Endothelial cell of umbilical vein (primary cell): ENCODE measurements at regions not wholly inside any gene's neighbourhood (a gene's known extent, or its start where the extent isn't known, plus 50 kb on each side); places are given as distances from the start of the nearest gene placed in this dataset.

ENCODE experiments used
- BruUV-seq: library from RNA; stranded (reverse); fragments of 400-500 nt; replicated peaks from 2 replicates; lab custom pipeline; 2021; lab: Mats Ljungman, UMichigan
- CTCF ChIA-PET: fragments of 300-600, 350-600 bp; sonication (Branson Sonifier 250); formaldehyde crosslinking; loops from one replicate; lab custom pipeline; 2021; ENCODE audit warnings: antibody characterized with exemption, inconsistent platforms; lab: Charles Lee
- POLR2A ChIA-PET: fragments of 300-600, 350-600 bp; sonication (Branson Sonifier 250); formaldehyde crosslinking; loops from one replicate; lab custom pipeline; 2021; ENCODE audit warnings: antibody characterized with exemption, inconsistent platforms; lab: Charles Lee
- DNase-seq: peaks from one replicate; pipeline ENCODE4 v3.0.0-alpha.2; 2011; ENCODE audit warnings: low read depth, low spot score
- FAIRE-seq: peaks from 2 replicates; lab custom pipeline; 2011; peaks lifted over from hg19 to GRCh38; lab: Jason Lieb, UNC
- H2AFZ ChIP-seq: 2 replicates; pipeline ENCODE4 v1.6.0; 2012; ENCODE audit warnings: low read depth, low read length, control low read depth, inconsistent platforms
- H3K27ac ChIP-seq: 2 replicates; pipeline ENCODE4 v1.5.1; 2011; ENCODE audit warnings: low read depth, mild to moderate bottlenecking, control low read depth, low read length, moderate library complexity; ENCODE audit not compliant: insufficient read depth
- H3K27me3 ChIP-seq, 2 experiments: 2 replicates each; pipeline versions ENCODE4 v1.6.0 to v1.6.1; 2011; ENCODE audit warnings: low read length in 2 of 2, mixed read lengths in 1 of 2; ENCODE audit not compliant: control insufficient read depth in 2 of 2, insufficient read depth in 2 of 2
- H3K36me3 ChIP-seq, 2 experiments: 2 replicates in 1 of 2; 3 replicates in 1 of 2; pipeline ENCODE4 v1.5.1; 2011; ENCODE audit warnings: low read length in 2 of 2, mild to moderate bottlenecking in 1 of 2, moderate library complexity in 1 of 2; ENCODE audit not compliant: control insufficient read depth in 2 of 2, insufficient read depth in 2 of 2; ENCODE audit errors: extremely low read depth in 1 of 2
- H3K4me1 ChIP-seq: 3 replicates; pipeline ENCODE4 v1.5.1; 2011; ENCODE audit warnings: mild to moderate bottlenecking, low read length; ENCODE audit not compliant: control insufficient read depth, insufficient read depth; ENCODE audit errors: extremely low read depth
- H3K4me2 ChIP-seq: 2 replicates; pipeline ENCODE4 v1.6.1; 2011; ENCODE audit warnings: low read length, control low read depth, mixed read lengths; ENCODE audit not compliant: insufficient read depth
- H3K4me3 ChIP-seq, 3 experiments: fragments of 200-600 bp in 1 of 3; sonication (generic), shearing (Covaris generic) in 1 of 3; replicated peaks in 1 of 3; 2 replicates each; pipeline ENCODE4 v1.5.1; 2011 to 2016; ENCODE audit warnings: control low read depth in 3 of 3, low read length in 3 of 3, mild to moderate bottlenecking in 2 of 3, inconsistent platforms in 1 of 3, low read depth in 1 of 3, moderate library complexity in 1 of 3; ENCODE audit not compliant: insufficient read depth in 1 of 3
- H3K79me2 ChIP-seq: 2 replicates; pipeline ENCODE4 v1.6.0; 2012; ENCODE audit warnings: low read length, inconsistent platforms; ENCODE audit not compliant: control insufficient read depth, insufficient read depth
- H3K9ac ChIP-seq: replicated peaks from 2 replicates; pipeline ENCODE3; 2011; ENCODE audit warnings: low read length, control low read depth; ENCODE audit not compliant: insufficient read depth; ENCODE audit errors: extremely low read depth
- H3K9me1 ChIP-seq: replicated peaks from 3 replicates; pipeline ENCODE4 v1.6.0; 2011; ENCODE audit warnings: mild to moderate bottlenecking, low read length; ENCODE audit not compliant: control insufficient read depth, insufficient read depth; ENCODE audit errors: extremely low read depth
- H3K9me3 ChIP-seq: replicated peaks from 2 replicates; pipeline ENCODE4 v1.5.1; 2012; ENCODE audit warnings: low read length, inconsistent platforms; ENCODE audit not compliant: control insufficient read depth, insufficient read depth
- H4K20me1 ChIP-seq: replicated peaks from 2 replicates; pipeline ENCODE3; 2011; ENCODE audit warnings: mild to moderate bottlenecking, low read length; ENCODE audit not compliant: control insufficient read depth, insufficient read depth; ENCODE audit errors: extremely low read depth
- CTCF ChIP-seq, 2 donors: IDR thresholded peaks; 1 replicate in 1 of 2; 2 replicates in 1 of 2; pipeline ENCODE4 v1.5.1; 2011; ENCODE audit warnings: low read length in 2 of 2, mild to moderate bottlenecking in 2 of 2, moderate library complexity in 2 of 2, control low read depth in 1 of 2, inconsistent platforms in 1 of 2, low read depth in 1 of 2; ENCODE audit not compliant: insufficient read depth in 1 of 2; ENCODE audit errors: extremely low read depth in 1 of 2
- EZH2 ChIP-seq: IDR thresholded peaks from 2 replicates; pipeline ENCODE4 v1.6.1; 2012; ENCODE audit warnings: borderline replicate concordance, low read depth, mild to moderate bottlenecking, moderate library complexity, low read length, inconsistent platforms; ENCODE audit not compliant: severe bottlenecking
- FOS ChIP-seq: IDR thresholded peaks from 2 replicates; pipeline ENCODE4 v1.6.1; 2011; ENCODE audit warnings: mild to moderate bottlenecking, low read length, moderate library complexity, borderline replicate concordance; ENCODE audit not compliant: insufficient read depth
- GATA2 ChIP-seq: IDR thresholded peaks from 2 replicates; pipeline ENCODE4 v1.7.0; 2011; ENCODE audit warnings: low read depth, mild to moderate bottlenecking, moderate library complexity, mixed read lengths, low read length; ENCODE audit not compliant: insufficient read length, insufficient read depth
- JUN ChIP-seq: IDR thresholded peaks from 2 replicates; pipeline ENCODE4 v1.6.1; 2011; ENCODE audit warnings: borderline replicate concordance, low read depth; ENCODE audit not compliant: insufficient read length, insufficient read depth
- MAX ChIP-seq: IDR thresholded peaks from 2 replicates; pipeline ENCODE4 v1.6.1; 2011; ENCODE audit not compliant: insufficient read depth, insufficient read length
- MYC ChIP-seq: IDR thresholded peaks from one replicate; pipeline ENCODE4 v1.6.1; 2011; ENCODE audit warnings: mild to moderate bottlenecking, low read depth, low read length
- POLR2AphosphoS5 ChIP-seq: IDR thresholded peaks from 2 replicates; pipeline ENCODE4 v1.6.1; 2012; ENCODE audit warnings: low read depth, mild to moderate bottlenecking, control low read depth, low read length, moderate library complexity; ENCODE audit not compliant: insufficient read depth
- dilution Hi-C: fragments of 300-500 bp; cut with MboI; formaldehyde crosslinking; loops from one replicate; pipeline ENCODE4 v1.15.0; 2019; ENCODE audit warnings: low sequenced_read_pairs; ENCODE audit not compliant: extremely low pct_ligation_motif_present
- intact Hi-C: fragments of 100-400 bp; cut with micrococcal nuclease; formaldehyde crosslinking; loops from one replicate; pipeline ENCODE4 v1.10.0; 2022

- Histone ChIP-seq H2AFZ (no peak overlapping the region), H3K9me3 (no peaks in the 10 kb centered on the region), H3K4me2 (no peak overlapping the region), H3K36me3 (no peaks in the 10 kb centered on the region), H3K27me3 (no peaks in the 10 kb centered on the region), H3K27ac (no peak overlapping the region), H3K4me3 (no peak overlapping the region), H4K20me1 (no peaks in the 10 kb centered on the region), H3K9ac (no peak overlapping the region), H3K79me2 (no peaks in the 10 kb centered on the region), H3K4me1 (no peaks in the 10 kb centered on the region), H3K9me1 (no peaks in the 10 kb centered on the region)
- TF ChIP-seq MAX, result no peak
- no peak for TF ChIP-seq CTCF (IDR thresholded peaks at IDR 0.05; ENCODE audit: extremely low read depth in 1 of 2, insufficient read depth in 1 of 2, low read depth in 1 of 2, low read length in 2 of 2)
- TF ChIP-seq EZH2, result no peak
- TF ChIP-seq FOS, result no peak
- TF ChIP-seq JUN, result no peak
- no peak for TF ChIP-seq POLR2AphosphoS5
- no peak for TF ChIP-seq GATA2
- TF ChIP-seq MYC, result no peak
- no peak for FAIRE-seq
- CTCF ChIA-PET, result no interaction called here
- dilution Hi-C loops (no loop called here), intact Hi-C loops (no loop called here)
- DNase-seq, result no peak
- BruUV-seq, result no TSS peak
- POLR2A ChIA-PET, result no interaction called here
Measured at GRCh38 chrX:139134316-139134715, 396.2 kb upstream of the F9 start.
